ENCODE measurements at regions not wholly inside any gene's neighbourhood (a gene's known extent, or its start where the extent isn't known, plus 50 kb on each side); places are given as distances from the start of the nearest gene placed in this dataset.

GRCh38 chr5:57012511-57012910 lies 60.6 kb upstream of the MIER3 start:
- TF ChIP-seq CTCF (IDR thresholded peaks at IDR 0.05) = no peak
- TF ChIP-seq POLR2A (IDR thresholded peaks at IDR 0.05) = no peak

Data from Peyer's patch (tissue), 4 donors.